Hematopoietic multipotent progenitor cell treated with erythropoietin and hydrocortisone succinate and interleukin-3 and kit ligand, for 15 days (in vitro differentiated cells): ENCODE measurements at regions not wholly inside any gene's neighbourhood (a gene's known extent, or its start where the extent isn't known, plus 50 kb on each side); places are given as distances from the start of the nearest gene placed in this dataset.

Experiments used
- DNase-seq: peaks from one replicate; pipeline ENCODE4 v3.0.0-alpha.2; 2015; ENCODE audit warnings: low spot score

DNA sequence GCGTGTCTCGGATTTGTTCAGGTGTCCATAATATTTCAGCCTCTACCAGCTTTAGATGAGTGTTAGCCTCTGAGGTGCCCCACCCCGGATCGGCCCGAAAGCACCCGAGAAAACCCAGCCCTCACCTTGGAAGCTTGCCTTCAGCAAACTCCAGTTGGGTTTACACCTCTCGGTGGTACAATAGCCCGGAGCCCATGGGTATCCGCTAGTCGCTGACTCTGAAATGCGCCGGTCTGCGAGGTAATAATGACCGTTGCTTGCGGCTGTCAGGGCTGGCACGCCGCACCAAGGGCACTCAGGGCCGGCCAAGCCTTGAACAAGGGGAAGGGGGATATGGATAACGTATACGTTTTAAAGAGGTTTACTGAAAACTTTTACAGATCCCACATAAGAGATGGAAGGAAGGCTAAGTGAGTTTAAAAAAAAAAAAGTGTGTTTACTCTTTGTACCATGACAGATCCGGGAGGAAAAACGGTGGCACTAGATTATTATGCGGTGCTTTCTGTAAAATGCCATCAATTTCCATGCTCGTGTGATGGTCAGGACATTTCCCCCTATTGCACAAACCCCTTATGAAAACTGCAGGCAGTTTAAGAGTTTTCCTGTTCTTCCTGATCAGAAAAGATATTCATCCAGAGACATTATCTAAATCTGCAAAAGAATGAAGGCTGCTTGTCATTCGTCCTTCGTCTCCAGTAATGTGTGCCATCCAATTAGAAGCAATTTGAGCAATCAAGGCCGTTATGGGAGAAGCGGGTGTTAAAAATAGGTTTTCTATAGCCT lies 124.2 kb downstream of the TMEM161B start:
- DNase-seq, result no peak

DNA sequence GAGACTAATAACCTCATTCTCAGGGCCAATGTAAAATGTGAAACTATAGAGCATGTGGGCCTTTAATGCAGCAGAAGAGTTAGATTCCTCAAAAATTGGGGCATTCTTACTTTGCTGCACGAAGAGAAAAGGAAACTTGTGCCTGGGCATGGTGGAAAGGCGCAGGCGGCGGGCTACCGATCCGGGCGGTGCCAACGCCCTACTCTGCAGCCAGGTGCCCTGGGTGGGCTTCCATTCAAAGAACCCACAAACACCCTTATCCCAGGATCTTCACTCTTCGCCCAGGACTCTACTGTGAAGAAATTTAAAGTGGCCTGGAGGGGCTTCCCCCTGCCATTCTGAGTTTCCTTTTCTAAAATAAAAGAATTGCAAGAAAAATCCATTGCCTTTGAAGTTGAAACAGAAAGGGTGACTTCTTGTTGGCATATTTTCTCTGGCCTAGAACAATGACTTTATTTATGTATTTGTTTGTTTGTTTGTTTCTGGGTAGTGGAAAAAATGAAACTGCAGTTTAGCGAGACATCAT lies 124.9 kb downstream of the TMEM161B start:
- DNase-seq, result no peak

DNA sequence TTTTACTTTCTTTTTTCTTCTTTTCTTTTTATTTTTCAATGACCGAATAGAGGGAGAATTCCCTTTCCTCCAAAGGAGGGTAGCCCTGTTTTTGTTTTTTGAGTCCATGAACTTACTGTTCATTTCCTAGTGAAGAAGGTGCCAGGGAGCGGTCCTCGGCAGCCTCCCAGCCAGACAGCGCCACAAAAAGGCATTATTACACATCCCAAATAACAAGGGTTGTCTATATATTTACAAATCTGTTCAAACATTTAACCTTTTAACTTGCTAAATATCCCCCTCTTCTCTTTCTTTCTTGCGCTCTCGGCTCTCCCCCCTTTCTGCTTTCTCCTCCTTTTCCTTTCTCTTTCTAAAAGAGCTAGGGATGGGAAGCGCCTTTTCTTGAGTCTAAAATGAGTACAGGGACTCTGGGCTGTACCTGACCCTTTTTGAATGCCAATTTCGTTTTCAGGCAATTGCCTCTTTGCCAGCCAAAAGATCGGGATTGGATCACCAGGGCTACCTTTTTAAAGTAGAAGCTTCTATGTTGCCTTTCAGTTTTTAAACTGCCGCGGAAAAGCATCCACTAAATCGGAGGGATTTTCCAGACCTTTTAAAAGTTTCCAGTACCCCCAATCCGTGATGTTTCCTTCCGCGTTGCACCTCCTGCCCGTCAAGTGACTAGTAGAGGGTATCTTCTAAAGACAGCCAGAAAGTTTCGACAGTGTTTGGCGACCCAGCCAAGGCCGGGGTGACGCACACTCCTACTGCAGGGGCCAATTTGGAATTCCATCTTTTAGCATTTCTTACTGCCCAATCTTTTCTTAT lies 125.6 kb downstream of the TMEM161B start:
- no peak for DNase-seq

- DNase-seq, result no peak
Observed at GRCh38 chr5:88142636-88142885, 126.1 kb downstream of the TMEM161B start.

GRCh38 chr5:88140856-88141752 lies 127.5 kb downstream of the TMEM161B start:
- peak; percentile 62 for DNase-seq

- DNase-seq, result no peak
Observed at GRCh38 chr5:88140396-88140855, 128.2 kb downstream of the TMEM161B start.

GRCh38 chr5:88130211-88130815 lies 138.3 kb downstream of the TMEM161B start:
- no peak for DNase-seq

DNA sequence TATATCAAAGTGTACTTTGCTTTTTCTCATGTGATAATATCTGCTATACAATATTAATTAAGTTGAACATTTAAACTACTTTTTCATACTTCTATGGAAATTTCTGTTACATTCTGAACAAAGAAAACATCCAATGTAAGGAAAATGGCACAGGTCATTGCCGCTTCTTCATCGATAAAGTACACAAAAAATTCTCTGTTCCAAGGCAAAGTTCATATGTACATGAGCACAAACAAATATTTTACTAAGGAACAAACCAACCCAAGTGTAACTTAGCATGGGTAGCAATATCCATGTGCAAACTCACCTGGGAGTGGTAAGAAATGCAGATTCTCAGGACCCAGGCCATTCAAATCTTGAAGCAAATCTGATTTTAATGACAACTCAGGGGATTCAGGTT lies 139.8 kb downstream of the TMEM161B start:
- no peak for DNase-seq

DNA sequence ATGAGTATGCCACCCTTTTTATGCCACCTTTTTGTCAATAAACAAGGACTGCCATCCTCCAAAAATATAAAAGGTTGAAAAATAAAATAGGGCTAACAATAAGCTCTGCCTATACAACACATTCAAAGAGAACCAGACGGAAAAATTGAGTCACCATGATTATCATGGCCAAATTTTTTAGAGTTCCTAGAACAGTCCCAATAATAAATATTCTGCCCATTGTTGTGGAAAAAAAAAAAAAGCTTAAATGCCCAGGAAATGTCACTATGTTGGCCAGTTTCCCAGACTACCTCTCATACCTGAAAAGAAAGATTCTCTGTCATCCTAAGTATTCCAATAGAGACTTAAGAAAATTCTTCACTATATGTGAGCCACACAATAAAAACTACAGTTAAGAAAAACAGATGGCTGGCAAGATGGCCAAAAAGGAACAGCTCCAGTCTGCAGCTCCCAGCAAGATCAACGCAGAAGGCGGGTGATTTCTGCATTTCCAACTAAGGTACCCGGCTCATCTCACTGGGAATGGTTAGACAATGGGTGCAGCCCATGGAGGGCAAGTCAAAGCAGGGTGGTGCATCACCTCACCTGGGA lies 149.0 kb downstream of the TMEM161B start:
- no peak for DNase-seq

DNA sequence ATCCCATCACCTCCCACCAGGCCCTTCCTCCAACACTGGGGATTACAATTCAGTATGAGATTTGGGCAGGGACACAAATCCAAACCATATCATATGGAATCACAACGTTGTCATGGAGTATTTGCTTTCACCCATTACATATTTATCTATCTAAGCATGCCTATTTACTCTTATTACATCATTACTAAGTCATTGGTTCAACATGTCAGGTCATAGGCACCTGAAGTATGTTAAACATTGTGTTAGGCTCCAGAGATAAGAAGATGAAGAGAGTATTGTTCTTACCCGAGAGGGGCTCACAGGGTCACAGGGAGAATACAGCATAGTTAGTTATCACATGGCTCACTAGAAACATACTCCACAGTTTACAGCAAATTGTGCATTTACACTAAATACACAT lies 150.5 kb downstream of the TMEM161B start:
- no peak for DNase-seq

DNA sequence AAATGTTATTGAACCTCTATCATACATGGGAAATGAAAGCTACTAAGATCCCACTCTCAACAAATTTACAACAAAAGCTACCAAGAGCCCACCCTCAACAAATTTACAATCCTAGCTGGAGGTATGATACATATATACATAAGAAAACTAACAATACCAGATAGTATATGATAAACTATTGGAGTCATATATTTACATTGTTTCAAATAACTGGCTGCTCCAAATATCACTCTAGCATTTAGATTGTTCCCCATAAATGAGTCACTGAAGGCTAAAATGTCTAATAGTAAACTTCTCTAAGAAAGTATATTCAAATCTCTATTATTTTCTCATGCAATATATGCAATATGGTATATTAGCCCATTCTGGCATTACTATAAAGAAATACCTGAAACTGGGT lies 151.1 kb downstream of the TMEM161B start:
- DNase-seq, result no peak

DNA sequence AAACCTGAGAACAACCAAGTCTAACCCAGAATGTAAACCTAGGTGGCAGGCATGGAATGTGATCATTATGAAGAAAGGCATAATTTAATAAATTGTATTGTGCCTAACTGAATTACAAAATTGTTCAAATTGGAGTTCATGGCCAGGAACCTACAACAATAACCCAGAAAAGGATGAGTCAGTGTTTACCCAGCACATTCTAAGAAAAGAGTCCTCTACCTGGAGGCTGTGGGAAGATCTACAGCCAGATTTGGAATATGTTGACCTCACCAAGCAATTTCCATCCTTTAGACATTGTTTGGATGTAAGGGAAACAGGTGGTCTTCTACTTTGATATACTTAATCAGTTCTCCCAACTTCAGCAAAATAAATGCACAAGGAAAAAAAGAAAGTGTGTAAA lies 152.2 kb downstream of the TMEM161B start:
- DNase-seq, result no peak

DNA sequence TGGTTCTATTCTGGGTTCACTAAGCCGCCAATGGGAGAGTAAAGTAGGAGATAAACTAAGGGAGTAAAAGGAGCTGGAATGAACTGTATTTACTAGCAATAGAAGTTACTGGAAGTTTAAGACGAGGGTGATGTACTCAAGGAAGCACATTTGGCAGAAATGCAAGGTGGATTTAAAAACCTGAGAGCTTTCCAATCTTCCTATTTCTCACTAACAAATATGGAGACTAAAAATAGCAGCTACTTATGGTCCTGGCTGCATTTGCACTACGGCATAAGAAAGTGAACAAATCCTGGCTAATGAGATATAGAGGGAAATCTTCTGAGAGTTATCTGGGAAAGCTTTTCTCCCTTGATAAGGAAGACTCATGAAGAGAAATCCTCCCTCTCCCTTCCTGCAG lies 153.4 kb downstream of the TMEM161B start:
- no peak for DNase-seq

DNA sequence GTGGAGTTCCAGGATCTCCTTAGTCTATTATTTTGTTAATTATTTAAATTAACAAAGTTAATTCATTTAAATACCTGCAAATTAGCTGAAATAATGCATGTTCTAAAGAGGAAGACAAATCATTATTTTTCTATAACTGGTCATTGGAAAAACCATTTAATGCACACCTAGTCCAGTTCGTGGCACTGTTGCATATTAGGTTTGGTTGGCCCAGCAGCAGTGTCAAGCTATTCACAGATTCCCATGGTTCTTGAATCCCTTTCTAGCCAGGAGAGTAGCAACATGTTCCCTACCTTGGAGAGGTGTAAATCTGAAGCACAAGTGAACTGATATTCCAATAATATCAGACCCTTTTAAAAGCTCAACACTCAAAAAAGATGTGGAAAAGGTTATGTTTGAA lies 155.2 kb downstream of the TMEM161B start:
- no peak for DNase-seq

GRCh38 chr5:88109818-88110217 lies 158.8 kb downstream of the TMEM161B start:
- DNase-seq, result no peak

GRCh38 chr5:88108490-88109279 lies 160.0 kb downstream of the TMEM161B start:
- DNase-seq, result no peak

DNA sequence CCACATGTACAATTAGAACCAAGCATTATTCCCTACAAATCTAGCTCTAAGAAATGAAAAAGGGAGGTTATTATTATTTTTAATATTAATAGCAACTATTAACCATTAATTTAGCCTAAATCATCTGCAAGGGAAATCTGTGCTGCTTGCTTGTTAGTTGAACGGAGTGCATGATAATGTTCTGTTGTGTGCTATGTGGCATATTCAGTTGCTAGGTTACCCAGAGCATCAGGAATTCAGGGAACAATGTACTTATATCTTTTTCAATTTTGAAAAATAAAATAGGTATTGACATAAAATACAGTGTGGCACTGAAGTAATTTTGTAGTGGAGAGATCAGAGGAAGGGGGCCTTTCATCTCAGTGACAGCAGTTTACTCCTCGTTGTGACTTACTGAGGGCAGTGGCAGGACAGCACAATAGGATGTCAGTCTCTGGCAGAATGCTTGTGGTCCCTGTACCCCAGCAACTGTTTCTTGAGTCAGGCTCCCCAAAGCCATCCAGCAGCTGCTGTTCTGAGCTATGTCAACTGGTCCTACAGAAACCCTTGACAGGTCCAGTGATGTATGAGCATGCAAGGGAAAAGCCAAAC lies 173.6 kb downstream of the TMEM161B start:
- DNase-seq, result no peak

DNA sequence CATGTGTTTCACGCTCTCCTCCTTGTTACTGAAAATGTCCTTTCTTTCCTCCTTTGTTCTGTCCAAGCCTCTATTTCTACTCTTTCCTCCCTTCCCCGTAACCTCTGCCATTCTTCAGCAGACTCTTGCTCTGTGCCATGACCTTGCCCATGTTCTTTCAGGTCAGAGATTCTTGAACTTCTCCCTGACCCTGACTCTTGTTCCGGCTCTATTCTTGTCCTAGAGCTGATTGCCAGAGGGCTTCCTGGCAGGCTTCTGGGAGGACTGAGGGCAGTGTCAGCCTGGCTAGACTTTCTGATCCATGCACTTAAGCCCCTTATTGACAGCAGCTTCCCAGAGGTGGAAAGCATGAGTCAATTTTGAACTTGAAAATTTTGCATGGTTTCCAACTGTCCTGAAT lies 174.2 kb downstream of the TMEM161B start:
- no peak for DNase-seq

DNA sequence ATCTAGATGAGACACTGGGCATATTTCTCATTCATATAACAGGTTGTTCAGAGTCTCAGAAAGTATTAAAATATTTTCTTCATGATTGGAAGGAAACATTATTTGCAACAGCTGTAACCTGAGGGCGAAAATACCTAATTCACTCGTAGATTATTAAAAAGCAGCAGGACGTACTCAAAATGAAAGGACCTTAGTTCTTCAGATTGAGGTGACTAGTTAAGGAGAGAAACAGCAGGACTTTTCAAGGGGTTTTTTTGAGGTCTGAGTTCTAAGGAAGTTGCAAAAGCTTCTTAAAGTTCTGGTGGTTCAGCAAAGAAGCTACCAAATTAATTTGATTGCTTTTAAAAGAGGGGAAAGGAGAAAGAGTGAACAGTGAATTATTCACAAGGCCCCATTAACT lies 174.9 kb downstream of the TMEM161B start:
- DNase-seq, result no peak

- no peak for DNase-seq
Observed at GRCh38 chr5:88092958-88093605, 175.6 kb downstream of the TMEM161B start.
